Upper lobe of left lung (tissue), 4 donors: ENCODE measurements at regions not wholly inside any gene's neighbourhood (a gene's known extent, or its start where the extent isn't known, plus 50 kb on each side); places are given as distances from the start of the nearest gene placed in this dataset.

Source experiments
- POLR2AphosphoS5 ChIP-seq, 2 donors: sonication (generic); formaldehyde crosslinking; IDR thresholded peaks; one replicate each; pipeline ENCODE4 v1.5.1; 2017; ENCODE audit warnings: antibody characterized with exemption in 2 of 2
- TF ChIP-seq, protein P1 (sequence below), 6 experiments: fragments of 450-650 bp in 4 of 6; fragments of 200-600 bp in 2 of 6; sonication (generic) in 2 of 6; IDR thresholded peaks; one replicate each; pipeline ENCODE4 v1.5.1; 2016 to 2019; ENCODE audit warnings: antibody characterized with exemption in 6 of 6

DNA sequence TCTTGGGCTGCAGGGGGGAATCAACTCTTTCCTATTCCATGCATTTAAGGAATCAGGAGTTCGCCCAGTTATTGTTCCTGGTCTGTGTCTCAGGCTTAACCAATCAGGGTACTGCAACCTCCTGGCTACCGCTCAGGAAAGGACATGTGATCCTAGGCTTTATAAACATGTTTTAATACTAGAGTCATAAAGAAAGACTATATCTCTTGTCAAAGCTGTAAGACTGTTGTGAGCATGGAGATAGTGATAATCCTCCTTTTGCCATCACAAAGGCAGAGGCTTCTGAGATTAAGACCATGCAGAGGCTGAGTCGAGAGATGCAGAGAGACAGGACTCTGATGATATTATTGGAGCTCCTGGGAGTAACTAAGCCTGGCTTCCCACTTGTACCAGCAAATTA lies 137.0 kb downstream of the YIPF5 start:
- TF ChIP-seq, protein P1, sequence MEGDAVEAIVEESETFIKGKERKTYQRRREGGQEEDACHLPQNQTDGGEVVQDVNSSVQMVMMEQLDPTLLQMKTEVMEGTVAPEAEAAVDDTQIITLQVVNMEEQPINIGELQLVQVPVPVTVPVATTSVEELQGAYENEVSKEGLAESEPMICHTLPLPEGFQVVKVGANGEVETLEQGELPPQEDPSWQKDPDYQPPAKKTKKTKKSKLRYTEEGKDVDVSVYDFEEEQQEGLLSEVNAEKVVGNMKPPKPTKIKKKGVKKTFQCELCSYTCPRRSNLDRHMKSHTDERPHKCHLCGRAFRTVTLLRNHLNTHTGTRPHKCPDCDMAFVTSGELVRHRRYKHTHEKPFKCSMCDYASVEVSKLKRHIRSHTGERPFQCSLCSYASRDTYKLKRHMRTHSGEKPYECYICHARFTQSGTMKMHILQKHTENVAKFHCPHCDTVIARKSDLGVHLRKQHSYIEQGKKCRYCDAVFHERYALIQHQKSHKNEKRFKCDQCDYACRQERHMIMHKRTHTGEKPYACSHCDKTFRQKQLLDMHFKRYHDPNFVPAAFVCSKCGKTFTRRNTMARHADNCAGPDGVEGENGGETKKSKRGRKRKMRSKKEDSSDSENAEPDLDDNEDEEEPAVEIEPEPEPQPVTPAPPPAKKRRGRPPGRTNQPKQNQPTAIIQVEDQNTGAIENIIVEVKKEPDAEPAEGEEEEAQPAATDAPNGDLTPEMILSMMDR (IDR thresholded peaks at IDR 0.05) = no peak
- no peak for TF ChIP-seq POLR2AphosphoS5 (IDR thresholded peaks at IDR 0.05)
